Activated T-cell treated with anti-CD3 and anti-CD28 coated beads, Interleukin-2, amount 50 U/mL, for 24 hours (primary cell): ENCODE measurements at regions not wholly inside any gene's neighbourhood (a gene's known extent, or its start where the extent isn't known, plus 50 kb on each side); places are given as distances from the start of the nearest gene placed in this dataset.

Source experiments
- DNase-seq: peaks from one replicate; pipeline ENCODE4 v3.0.0-alpha.2; 2020
- H3K27ac Mint-ChIP-seq: 2 replicates; pipeline ENCODE4 v1.8.0; 2020; ENCODE audit warnings: mild to moderate bottlenecking, mixed read lengths
- H3K27me3 Mint-ChIP-seq: 2 replicates; pipeline ENCODE4 v1.8.0; 2020; ENCODE audit warnings: mixed read lengths
- H3K36me3 Mint-ChIP-seq: 2 replicates; pipeline ENCODE4 v1.8.0; 2020; ENCODE audit warnings: low read depth, mixed read lengths
- H3K4me1 Mint-ChIP-seq: 2 replicates; pipeline ENCODE4 v1.8.0; 2020; ENCODE audit warnings: low read depth, mixed read lengths
- H3K4me3 Mint-ChIP-seq: 2 replicates; pipeline ENCODE4 v1.8.0; 2020; ENCODE audit warnings: mild to moderate bottlenecking, moderate library complexity, mixed read lengths
- H3K9me3 Mint-ChIP-seq: 2 replicates; pipeline ENCODE4 v1.8.0; 2020; ENCODE audit warnings: mixed read lengths

DNA sequence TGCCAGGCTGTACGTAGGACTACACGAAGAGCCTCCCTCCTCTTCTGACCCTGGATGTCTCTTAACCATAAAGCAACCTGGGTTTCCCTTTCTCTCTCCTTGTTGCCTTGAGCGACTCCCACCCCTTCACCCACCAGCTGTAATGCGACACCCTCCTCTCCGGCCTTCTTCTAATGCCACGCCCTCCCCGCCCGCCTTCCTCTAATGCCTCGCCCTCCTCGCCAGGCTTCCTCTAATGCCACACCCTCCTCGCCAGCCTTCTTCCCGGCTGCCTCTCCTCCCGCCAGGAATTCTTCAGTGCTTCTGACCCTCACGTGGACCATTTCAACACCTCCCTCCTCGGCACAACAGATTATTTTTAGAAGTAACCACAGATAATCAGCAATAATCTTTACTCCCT is 348.5 kb upstream of the SHH start:
- H3K4me3 Mint-ChIP-seq: no peak overlapping the region
- no peak overlapping the region for H3K27ac Mint-ChIP-seq
- no peak for DNase-seq
- no peaks in the 10 kb centered on the region for H3K36me3 Mint-ChIP-seq
- H3K27me3 Mint-ChIP-seq: peaks cover 10% of the 10 kb centered on the region
- H3K9me3 Mint-ChIP-seq: no peaks in the 10 kb centered on the region
- no peaks in the 10 kb centered on the region for H3K4me1 Mint-ChIP-seq

DNA sequence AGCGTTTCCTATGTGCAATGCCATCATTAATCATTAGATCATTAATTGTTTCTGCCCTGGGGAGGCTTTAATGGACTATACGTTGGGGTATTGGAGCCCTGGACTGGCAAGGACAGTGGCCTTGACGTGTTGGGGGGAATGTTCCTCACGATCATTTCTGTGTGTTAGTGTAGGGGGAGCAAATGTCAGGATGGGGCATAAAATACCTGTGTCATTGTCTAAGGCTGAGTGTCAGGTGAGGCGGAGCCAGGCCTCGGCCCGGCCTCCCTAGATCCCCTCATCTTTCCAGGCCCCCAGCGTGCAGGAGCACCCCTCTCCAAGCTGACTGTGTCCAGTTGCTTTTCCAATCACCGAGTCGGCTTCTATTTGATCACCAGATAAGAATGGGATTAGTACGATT is 346.4 kb upstream of the SHH start:
- no peak overlapping the region for H3K27ac Mint-ChIP-seq
- no peaks in the 10 kb centered on the region for H3K9me3 Mint-ChIP-seq
- H3K4me3 Mint-ChIP-seq: no peak overlapping the region
- H3K4me1 Mint-ChIP-seq: no peaks in the 10 kb centered on the region
- DNase-seq: no peak
- H3K36me3 Mint-ChIP-seq: no peaks in the 10 kb centered on the region
- peaks cover 10% of the 10 kb centered on the region for H3K27me3 Mint-ChIP-seq

DNA sequence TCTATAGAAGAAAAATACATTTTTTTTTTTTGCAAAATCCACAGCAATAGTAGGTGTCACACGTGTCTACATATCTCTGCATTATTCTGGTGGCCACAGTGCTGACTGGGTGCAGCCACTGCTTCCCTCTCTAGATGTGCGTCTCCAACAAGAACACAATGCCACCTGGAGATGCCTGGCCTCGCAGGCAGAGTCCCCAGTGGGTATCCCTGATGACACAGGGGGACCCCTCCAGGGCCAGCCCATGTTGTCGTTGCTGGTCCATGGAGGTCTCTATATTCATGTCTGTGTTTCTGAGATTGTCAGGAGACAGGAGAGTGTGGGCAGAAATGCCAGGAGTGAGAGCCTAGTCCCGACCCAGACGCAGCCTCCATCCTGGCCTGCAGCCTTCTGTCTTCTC is 345.9 kb upstream of the SHH start:
- no peak overlapping the region for H3K4me3 Mint-ChIP-seq
- H3K9me3 Mint-ChIP-seq: no peaks in the 10 kb centered on the region
- no peak for DNase-seq
- H3K27ac Mint-ChIP-seq: no peak overlapping the region
- no peaks in the 10 kb centered on the region for H3K36me3 Mint-ChIP-seq
- no peaks in the 10 kb centered on the region for H3K4me1 Mint-ChIP-seq
- H3K27me3 Mint-ChIP-seq: peaks cover 10% of the 10 kb centered on the region

DNA sequence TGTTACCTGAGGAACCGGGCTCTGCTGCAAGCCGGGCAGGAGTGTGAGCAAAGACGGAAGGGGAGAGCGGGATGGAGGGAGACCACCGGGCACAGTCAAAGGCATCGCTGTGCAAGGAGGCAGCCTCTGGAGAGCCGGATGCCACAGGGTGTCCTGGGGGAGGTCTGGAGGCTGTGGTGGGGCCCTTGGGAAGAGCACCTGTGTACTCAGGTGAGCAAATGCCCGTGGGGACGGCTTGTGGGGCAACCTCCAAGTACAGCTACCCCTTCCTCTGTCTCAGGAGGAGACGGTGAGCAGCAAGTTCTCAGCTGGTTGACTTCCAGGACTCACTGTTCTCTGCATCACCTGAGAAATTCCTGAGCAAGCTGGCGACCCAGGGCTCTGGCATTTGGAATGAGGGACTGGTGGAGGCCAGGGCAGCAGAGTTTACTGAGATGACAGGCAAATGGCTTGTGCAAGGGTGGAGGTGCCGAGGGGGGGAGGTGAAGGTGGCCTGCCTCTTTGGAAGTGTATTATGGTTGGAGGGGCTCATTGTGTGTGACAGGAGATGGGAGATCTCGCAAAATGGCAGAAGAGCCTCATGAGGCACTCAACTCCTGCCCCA is 345.2 kb upstream of the SHH start:
- Mint-ChIP-seq H3K27me3 (peaks cover 5% of the 10 kb centered on the region), H3K36me3 (no peaks in the 10 kb centered on the region), H3K4me3 (no peak overlapping the region), H3K27ac (no peak overlapping the region), H3K9me3 (no peaks in the 10 kb centered on the region), H3K4me1 (no peaks in the 10 kb centered on the region)
- DNase-seq: no peak

DNA sequence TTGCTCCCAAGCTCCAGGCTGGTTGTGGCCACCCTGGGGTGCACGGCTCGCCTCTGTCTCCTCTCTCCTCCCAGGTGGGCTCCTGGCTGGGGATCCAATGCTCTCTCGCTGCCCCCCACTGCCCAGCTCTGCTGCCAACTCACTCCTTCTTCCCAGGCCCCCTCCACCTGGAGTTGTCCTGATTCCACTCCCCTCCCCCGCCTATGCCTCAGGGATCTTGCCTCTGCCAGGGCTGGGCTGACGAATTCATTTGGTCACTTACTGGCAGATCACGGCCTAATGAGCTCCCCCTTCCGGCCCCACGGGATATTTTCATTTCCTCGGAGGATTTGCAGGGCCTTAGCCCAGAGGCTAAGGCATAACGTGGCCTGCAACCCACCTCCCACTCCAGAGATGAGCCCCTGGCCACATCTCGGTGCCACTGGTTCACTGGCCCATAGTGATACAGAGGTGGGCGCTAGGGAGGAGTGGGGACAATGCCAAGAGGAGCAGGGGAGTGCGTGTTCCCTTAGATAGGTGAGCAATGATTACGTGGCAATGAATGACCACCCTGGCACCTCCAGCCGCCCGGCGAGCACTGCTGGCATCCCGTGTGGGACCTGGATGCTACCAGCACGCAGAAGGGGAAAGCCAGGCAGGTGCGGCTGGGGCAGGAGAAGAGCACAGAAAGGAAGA is 344.6 kb upstream of the SHH start:
- Mint-ChIP-seq H3K27ac (no peak overlapping the region), H3K27me3 (peaks cover 5% of the 10 kb centered on the region), H3K9me3 (no peaks in the 10 kb centered on the region), H3K4me3 (no peak overlapping the region), H3K36me3 (no peaks in the 10 kb centered on the region), H3K4me1 (no peaks in the 10 kb centered on the region)
- DNase-seq: no peak

DNA sequence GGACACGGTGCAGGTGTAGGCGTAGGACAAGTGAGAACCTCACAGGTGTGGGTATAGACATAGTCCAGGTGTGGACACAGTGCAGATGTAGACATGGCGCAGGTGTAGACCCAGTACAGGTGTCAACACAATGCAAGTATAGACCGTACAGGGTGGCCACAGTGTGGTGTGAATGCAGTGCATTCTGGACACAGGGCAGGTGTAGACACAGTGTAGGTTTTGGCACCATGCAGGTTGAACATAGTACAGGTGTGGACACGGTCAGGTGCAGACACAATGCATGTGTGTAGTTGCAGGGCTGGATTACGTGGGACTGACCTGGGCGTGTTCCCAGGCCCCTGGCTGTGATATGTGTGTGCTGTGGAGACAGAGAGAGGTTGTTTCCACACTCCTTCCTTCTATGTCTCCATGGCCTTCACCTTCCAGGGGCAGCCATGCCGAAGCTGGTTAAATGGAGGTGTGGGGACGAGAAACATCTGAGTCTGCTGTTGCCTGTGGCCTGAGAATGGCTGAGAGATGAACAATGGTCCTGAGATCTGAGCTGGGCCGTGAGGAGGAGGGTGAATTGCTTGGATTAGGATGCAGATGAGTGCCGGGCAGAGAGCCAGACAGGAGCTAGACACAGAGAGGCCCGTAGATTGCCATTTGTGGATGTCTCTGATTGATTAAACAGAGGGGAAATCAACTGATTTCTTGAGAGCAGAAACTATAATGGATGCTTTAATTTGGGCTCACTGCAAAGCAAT is 343.9 kb upstream of the SHH start:
- no peaks in the 10 kb centered on the region for H3K9me3 Mint-ChIP-seq
- no peak overlapping the region for H3K27ac Mint-ChIP-seq
- no peaks in the 10 kb centered on the region for H3K4me1 Mint-ChIP-seq
- H3K36me3 Mint-ChIP-seq: no peaks in the 10 kb centered on the region
- DNase-seq: no peak
- peaks cover 5% of the 10 kb centered on the region for H3K27me3 Mint-ChIP-seq
- H3K4me3 Mint-ChIP-seq: no peak overlapping the region

DNA sequence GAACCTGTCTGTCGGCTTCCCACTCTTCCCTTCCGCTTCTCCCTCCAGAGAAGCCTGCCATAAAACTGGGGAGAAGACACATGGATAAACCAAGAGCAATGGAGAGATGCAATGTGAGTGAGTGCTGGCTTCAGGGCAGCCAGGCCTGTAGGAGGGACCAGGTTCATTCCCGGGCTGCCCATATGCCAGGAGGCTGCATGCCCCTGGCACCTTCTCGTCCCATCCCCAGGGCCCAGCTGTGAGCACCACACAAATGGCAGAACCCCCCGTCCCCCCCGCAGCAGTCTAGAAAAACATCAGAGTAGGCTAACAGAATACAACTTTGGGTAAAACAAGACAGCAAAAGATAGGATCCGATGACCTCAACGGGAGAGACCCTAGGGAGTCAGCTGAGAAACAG is 341.3 kb upstream of the SHH start:
- DNase-seq: no peak
- Mint-ChIP-seq H3K27me3 (no peaks in the 10 kb centered on the region), H3K27ac (no peak overlapping the region), H3K4me1 (no peaks in the 10 kb centered on the region), H3K4me3 (no peak overlapping the region), H3K36me3 (no peaks in the 10 kb centered on the region), H3K9me3 (no peaks in the 10 kb centered on the region)

DNA sequence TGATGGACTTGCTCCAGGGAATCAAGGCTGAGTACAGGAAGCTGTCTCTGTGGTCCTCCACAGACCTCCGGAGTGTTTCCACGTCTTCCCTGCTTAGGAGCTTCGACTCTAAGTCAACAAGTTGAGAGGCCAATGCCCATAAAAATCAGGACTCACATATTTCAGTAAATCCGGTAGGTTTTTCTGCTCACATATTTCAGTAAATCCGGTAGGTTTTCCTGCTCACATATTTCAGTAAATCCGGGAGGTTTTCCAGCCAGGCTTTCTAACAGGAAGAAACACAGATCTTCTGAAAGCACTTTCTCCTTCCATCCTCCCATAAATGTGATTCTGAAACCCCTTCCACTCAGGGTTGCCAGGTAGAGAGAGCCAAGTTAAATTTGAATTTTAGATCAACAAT is 340.1 kb upstream of the SHH start:
- H3K27ac Mint-ChIP-seq: no peak overlapping the region
- H3K4me3 Mint-ChIP-seq: no peak overlapping the region
- H3K36me3 Mint-ChIP-seq: no peaks in the 10 kb centered on the region
- DNase-seq: no peak
- no peaks in the 10 kb centered on the region for H3K27me3 Mint-ChIP-seq
- H3K9me3 Mint-ChIP-seq: no peaks in the 10 kb centered on the region
- H3K4me1 Mint-ChIP-seq: no peaks in the 10 kb centered on the region

DNA sequence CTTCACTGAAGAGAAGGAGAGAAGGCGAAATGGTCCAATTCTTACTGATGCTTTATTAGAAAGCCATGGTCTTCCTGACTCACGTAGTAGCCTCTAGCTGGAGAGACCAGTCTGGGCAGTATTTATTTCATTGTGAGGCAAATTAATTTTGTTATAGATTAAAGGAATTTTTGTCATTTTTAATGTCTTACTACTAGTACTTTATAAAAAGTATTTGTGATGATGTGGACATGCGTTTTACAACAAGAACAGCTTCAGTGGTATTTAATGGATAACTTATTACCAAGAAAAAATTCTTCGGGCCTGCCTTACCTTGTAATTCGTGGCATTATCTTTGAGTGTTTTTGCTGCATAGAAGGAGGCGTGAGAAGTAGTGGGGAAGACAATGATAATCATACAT is 339.4 kb upstream of the SHH start:
- no peaks in the 10 kb centered on the region for H3K27me3 Mint-ChIP-seq
- H3K9me3 Mint-ChIP-seq: no peaks in the 10 kb centered on the region
- no peaks in the 10 kb centered on the region for H3K4me1 Mint-ChIP-seq
- H3K27ac Mint-ChIP-seq: no peak overlapping the region
- no peak for DNase-seq
- H3K4me3 Mint-ChIP-seq: no peak overlapping the region
- no peaks in the 10 kb centered on the region for H3K36me3 Mint-ChIP-seq

DNA sequence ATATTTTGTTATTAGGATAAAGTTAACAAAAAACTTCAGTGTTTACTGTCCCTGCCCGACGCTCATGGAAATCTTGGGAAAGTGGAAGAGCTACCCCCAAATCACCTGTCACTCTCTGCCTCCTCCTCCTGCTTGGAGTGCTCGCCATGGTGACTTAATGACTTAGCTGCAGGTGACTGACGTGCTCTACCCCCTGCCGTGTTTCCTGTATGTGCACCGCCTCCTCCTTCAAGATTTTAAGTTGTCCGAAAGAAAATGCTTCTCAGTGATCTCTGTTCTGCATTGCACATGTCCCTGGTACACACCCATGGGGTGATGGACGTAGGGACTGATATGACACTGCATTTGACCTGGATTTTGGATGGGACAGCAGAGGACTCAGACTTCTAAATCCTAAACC is 338.8 kb upstream of the SHH start:
- H3K27me3 Mint-ChIP-seq: no peaks in the 10 kb centered on the region
- no peaks in the 10 kb centered on the region for H3K4me1 Mint-ChIP-seq
- H3K27ac Mint-ChIP-seq: no peak overlapping the region
- no peak for DNase-seq
- H3K4me3 Mint-ChIP-seq: no peak overlapping the region
- H3K9me3 Mint-ChIP-seq: no peaks in the 10 kb centered on the region
- no peaks in the 10 kb centered on the region for H3K36me3 Mint-ChIP-seq

DNA sequence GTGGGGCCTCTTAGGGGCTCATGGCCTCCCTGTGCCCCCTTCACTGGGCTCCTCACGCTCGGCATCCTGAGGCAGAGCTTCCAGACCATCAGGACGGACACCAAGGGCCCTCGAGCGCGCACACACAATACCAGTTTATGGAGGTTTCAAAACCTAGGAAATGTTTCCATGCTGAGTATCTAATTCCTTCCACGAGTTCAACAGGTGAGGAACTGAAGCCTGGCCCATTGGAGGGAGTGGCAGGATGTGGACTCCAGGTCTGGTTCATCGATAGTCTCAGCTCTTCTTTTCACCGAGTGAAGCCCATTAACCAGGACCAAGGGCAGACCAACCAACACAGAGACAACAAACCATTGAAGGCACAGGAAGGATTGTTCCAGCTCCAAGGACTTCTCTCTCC is 336.7 kb upstream of the SHH start:
- Mint-ChIP-seq H3K9me3 (no peaks in the 10 kb centered on the region), H3K4me1 (no peaks in the 10 kb centered on the region), H3K4me3 (no peak overlapping the region), H3K27ac (no peak overlapping the region), H3K36me3 (no peaks in the 10 kb centered on the region), H3K27me3 (peaks cover 8% of the 10 kb centered on the region)
- DNase-seq: no peak

DNA sequence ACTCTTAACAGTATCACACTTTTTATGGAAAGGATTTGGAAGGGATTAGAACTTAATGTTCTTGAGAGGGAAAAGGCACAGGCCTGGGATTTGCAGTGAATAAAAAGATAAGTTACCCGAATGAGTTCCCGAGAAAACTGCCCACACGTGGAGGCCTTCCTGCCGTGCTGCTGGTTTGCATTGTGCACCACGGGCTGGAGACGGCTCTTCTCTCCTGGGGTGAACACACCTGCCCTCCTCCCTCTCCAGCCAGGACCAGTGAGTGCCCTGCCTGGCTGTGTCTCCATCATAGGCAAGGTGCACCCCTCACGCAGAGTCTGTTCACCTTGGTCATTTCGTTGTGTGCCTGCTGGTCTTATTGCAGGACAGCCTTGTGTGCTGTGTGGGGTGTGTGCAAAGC is 336.3 kb upstream of the SHH start:
- Mint-ChIP-seq H3K36me3 (no peaks in the 10 kb centered on the region), H3K27ac (no peak overlapping the region), H3K4me1 (no peaks in the 10 kb centered on the region), H3K4me3 (no peak overlapping the region), H3K9me3 (no peaks in the 10 kb centered on the region), H3K27me3 (peaks cover 8% of the 10 kb centered on the region)
- no peak for DNase-seq

DNA sequence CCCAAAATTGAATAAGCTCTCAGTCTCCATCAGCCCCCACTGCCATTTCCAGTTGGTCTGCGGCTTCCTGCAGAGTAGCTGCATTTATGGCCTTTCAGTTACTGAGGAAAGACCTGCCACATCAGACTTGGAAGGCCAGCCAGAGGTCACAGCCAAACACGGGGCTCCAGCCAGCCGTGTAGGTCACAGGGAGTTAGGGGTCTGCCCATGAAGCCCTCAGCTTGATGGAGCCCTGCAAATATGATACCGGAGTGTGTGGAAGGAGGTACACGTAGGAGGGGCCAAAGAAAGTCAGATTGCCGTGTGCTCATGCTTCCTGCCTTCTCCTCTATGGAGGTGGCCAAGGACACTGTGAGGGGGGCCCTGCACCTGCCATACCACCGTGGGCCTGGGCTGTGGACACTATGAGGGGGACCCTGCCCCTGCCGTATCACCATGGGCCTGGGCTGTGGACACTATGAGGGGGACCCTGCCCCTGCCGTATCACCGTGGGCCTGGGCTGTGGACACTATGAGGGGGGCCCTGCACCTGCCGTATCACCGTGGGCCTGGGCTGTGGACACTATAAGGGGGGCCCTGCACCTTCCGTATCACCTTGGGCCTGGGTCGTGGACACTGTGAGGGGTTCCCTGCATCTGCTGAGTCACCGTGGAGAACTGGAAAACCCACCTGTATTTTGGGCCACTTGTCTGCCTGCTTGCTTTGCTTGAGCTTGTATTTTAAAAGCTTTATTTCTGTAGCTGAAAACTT is 335.7 kb upstream of the SHH start:
- no peak overlapping the region for H3K4me3 Mint-ChIP-seq
- DNase-seq: no peak

DNA sequence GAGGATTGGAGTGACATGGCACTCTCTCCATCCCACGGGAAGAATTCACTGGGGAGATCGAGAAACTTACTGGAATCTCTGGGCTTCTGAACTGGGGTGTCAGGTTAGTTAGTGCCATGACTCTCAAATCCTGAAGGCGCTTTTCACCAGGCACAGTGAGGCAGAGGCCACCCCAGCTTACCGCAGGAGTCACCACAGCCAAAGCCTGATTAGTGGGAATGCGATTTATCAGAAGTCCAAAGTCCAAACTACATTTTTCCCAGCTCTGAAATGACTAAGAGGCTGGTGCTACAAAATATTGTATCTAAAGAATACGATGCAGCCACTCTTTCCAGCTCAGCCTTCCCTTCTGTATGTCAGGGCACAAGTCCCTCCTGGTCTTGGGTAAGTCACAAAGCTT is 334.8 kb upstream of the SHH start:
- Mint-ChIP-seq H3K4me1 (no peaks in the 10 kb centered on the region), H3K9me3 (no peaks in the 10 kb centered on the region), H3K27me3 (peaks cover 8% of the 10 kb centered on the region), H3K27ac (no peak overlapping the region), H3K36me3 (no peaks in the 10 kb centered on the region), H3K4me3 (no peak overlapping the region)
- no peak for DNase-seq

More for the DNA sequence above, 335.7 kb upstream of the SHH start:
- H3K9me3 Mint-ChIP-seq: no peaks in the 10 kb centered on the region
- no peak overlapping the region for H3K27ac Mint-ChIP-seq
- H3K4me1 Mint-ChIP-seq: no peaks in the 10 kb centered on the region
- no peaks in the 10 kb centered on the region for H3K36me3 Mint-ChIP-seq
- H3K27me3 Mint-ChIP-seq: peaks cover 8% of the 10 kb centered on the region

DNA sequence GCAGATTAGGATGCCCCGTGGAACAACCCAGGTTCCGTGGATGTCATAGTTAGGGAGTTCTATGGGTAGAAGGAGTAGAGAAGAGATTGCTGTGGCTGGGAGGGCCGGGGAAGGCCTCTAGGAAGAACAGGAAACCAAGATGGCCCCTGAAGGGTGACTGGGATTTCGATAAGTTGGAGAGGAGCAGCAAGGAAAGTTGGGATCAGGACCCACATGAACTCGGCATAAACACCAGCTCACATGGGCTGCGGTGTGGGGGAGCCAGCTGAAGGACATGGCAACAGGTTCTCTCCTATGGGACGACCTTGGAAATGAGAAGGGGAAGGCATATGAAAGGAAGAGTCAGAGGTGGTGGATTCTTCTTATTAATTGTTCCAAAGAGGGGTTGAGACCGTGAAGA is 333.7 kb upstream of the SHH start:
- peaks cover 8% of the 10 kb centered on the region for H3K27me3 Mint-ChIP-seq
- no peak overlapping the region for H3K4me3 Mint-ChIP-seq
- H3K9me3 Mint-ChIP-seq: no peaks in the 10 kb centered on the region
- no peak for DNase-seq
- H3K4me1 Mint-ChIP-seq: no peaks in the 10 kb centered on the region
- H3K27ac Mint-ChIP-seq: no peak overlapping the region
- H3K36me3 Mint-ChIP-seq: no peaks in the 10 kb centered on the region
